HEK293T (cell line): ENCODE measurements at regions not wholly inside any gene's neighbourhood (a gene's known extent, or its start where the extent isn't known, plus 50 kb on each side); places are given as distances from the start of the nearest gene placed in this dataset.

Experiments used
- CTCF ChIA-PET: fragments of 350-600 bp; formaldehyde crosslinking; extraction: SDS; loops from one replicate; lab custom pipeline; 2021; ENCODE audit warnings: antibody characterized with exemption, inconsistent platforms; lab: Yijun Ruan, JAX
- POLR2A ChIA-PET: fragments of 350-600 bp; formaldehyde crosslinking; extraction: SDS; loops from one replicate; lab custom pipeline; 2020; ENCODE audit warnings: antibody characterized with exemption, inconsistent platforms; lab: Yijun Ruan, JAX
- DNase-seq: peaks from one replicate; pipeline ENCODE4 v3.0.0; 2012; ENCODE audit warnings: mixed read lengths; ENCODE audit errors: extremely low spot score
- ARNT ChIP-seq: fragments of 450-650 bp; IDR thresholded peaks from 2 replicates; pipeline ENCODE4 v1.6.1; 2017; ENCODE audit warnings: mild to moderate bottlenecking
- BHLHE40 ChIP-seq: fragments of 450-650 bp; IDR thresholded peaks from 2 replicates; pipeline ENCODE4 v1.6.1; 2016; ENCODE audit warnings: mild to moderate bottlenecking, moderate library complexity, borderline replicate concordance
- CTBP1 ChIP-seq: fragments of 450-650 bp; IDR thresholded peaks from 2 replicates; pipeline ENCODE4 v1.6.1; 2016; ENCODE audit warnings: borderline replicate concordance
- ELF4 ChIP-seq: fragments of 450-650 bp; IDR thresholded peaks from 2 replicates; pipeline ENCODE4 v1.6.1; 2017; ENCODE audit warnings: antibody characterized with exemption
- FOXA1 ChIP-seq: fragments of 450-650 bp; IDR thresholded peaks from 2 replicates; pipeline ENCODE4 v1.6.1; 2016; ENCODE audit warnings: mild to moderate bottlenecking
- FOXK2 ChIP-seq: fragments of 450-650 bp; IDR thresholded peaks from 2 replicates; pipeline ENCODE4 v1.6.1; 2016; ENCODE audit warnings: mild to moderate bottlenecking
- FOXM1 ChIP-seq: fragments of 450-650 bp; IDR thresholded peaks from 2 replicates; pipeline ENCODE4 v1.6.1; 2017; ENCODE audit warnings: mild to moderate bottlenecking, borderline replicate concordance
- HDGF ChIP-seq: fragments of 450-650 bp; IDR thresholded peaks from 2 replicates; pipeline ENCODE4 v1.6.1; 2017; ENCODE audit warnings: antibody characterized with exemption, borderline replicate concordance
- L3MBTL2 ChIP-seq: fragments of 450-650 bp; conservative IDR thresholded peaks from 2 replicates; pipeline ENCODE4 v1.6.1; 2016; ENCODE audit warnings: mild to moderate bottlenecking
- LEF1 ChIP-seq: fragments of 450-650 bp; IDR thresholded peaks from 2 replicates; pipeline ENCODE4 v1.6.1; 2017; ENCODE audit warnings: mild to moderate bottlenecking, borderline replicate concordance
- NFRKB ChIP-seq: fragments of 450-650 bp; IDR thresholded peaks from 2 replicates; pipeline ENCODE4 v1.6.1; 2016; ENCODE audit warnings: mild to moderate bottlenecking, moderate library complexity
- PKNOX1 ChIP-seq: fragments of 450-650 bp; IDR thresholded peaks from 2 replicates; pipeline ENCODE4 v1.6.1; 2016
- SP1 ChIP-seq: fragments of 450-650 bp; IDR thresholded peaks from 2 replicates; pipeline ENCODE4 v1.6.1; 2017
- SUZ12 ChIP-seq: fragments of 450-650 bp; IDR thresholded peaks from 2 replicates; pipeline ENCODE4 v1.6.1; 2016; ENCODE audit warnings: mild to moderate bottlenecking
- TARDBP ChIP-seq: fragments of 450-650 bp; IDR thresholded peaks from 2 replicates; pipeline ENCODE4 v1.6.1; 2016
- ZNF384 ChIP-seq: fragments of 450-650 bp; IDR thresholded peaks from 2 replicates; pipeline ENCODE4 v1.6.1; 2016

- ChIA-PET CTCF (no interaction called here), POLR2A (no interaction called here)
- no peak for DNase-seq
- TF ChIP-seq TARDBP, result no peak
- TF ChIP-seq SP1, result no peak
Observed at GRCh38 chr22:48695251-48695650, 1132.4 kb downstream of the BRD1 start.

- ChIA-PET CTCF (no interaction called here), POLR2A (no interaction called here)
- DNase-seq, result no peak
- TF ChIP-seq HDGF (no peak), CTBP1 (no peak), PKNOX1 (no peak), SUZ12 (no peak), LEF1 (no peak), ZNF384 (no peak), FOXK2 (no peak), BHLHE40 (no peak), FOXA1 (no peak), TARDBP (no peak), FOXM1 (no peak), SP1 (no peak)
Observed at GRCh38 chr22:48694296-48694883, 1133.3 kb downstream of the BRD1 start.

GRCh38 chr22:48693377-48694135 lies 1134.1 kb downstream of the BRD1 start:
- ChIA-PET CTCF (no interaction called here), POLR2A (no interaction called here)
- no peak for DNase-seq
- no peak for TF ChIP-seq HDGF
- TF ChIP-seq TARDBP, result no peak
- no peak for TF ChIP-seq L3MBTL2
- no peak for TF ChIP-seq NFRKB
- TF ChIP-seq FOXK2, result no peak
- no peak for TF ChIP-seq SP1
- no peak for TF ChIP-seq FOXA1
- no peak for TF ChIP-seq SUZ12
- TF ChIP-seq CTBP1, result no peak
- no peak for TF ChIP-seq FOXM1
- TF ChIP-seq ARNT, result no peak

GRCh38 chr22:48692734-48693376 lies 1134.8 kb downstream of the BRD1 start:
- CTCF ChIA-PET, result no interaction called here
- TF ChIP-seq SUZ12, result no peak
- TF ChIP-seq PKNOX1, result no peak
- no peak for TF ChIP-seq FOXK2
- no peak for TF ChIP-seq BHLHE40
- TF ChIP-seq TARDBP, result no peak
- TF ChIP-seq ZNF384, result no peak
- DNase-seq, result no peak
- POLR2A ChIA-PET, result no interaction called here

- ChIA-PET CTCF (no interaction called here), POLR2A (no interaction called here)
- TF ChIP-seq TARDBP, result no peak
- TF ChIP-seq LEF1, result no peak
- no peak for TF ChIP-seq SP1
- TF ChIP-seq FOXA1, result no peak
- TF ChIP-seq BHLHE40, result no peak
- no peak for TF ChIP-seq ZNF384
- TF ChIP-seq ELF4, result no peak
- no peak for TF ChIP-seq FOXK2
- TF ChIP-seq L3MBTL2, result no peak
- TF ChIP-seq HDGF, result no peak
- TF ChIP-seq ARNT, result no peak
- no peak for TF ChIP-seq NFRKB
- TF ChIP-seq CTBP1, result no peak
- TF ChIP-seq PKNOX1, result no peak
- no peak for TF ChIP-seq FOXM1
- no peak for TF ChIP-seq SUZ12
- no peak for DNase-seq
Observed at GRCh38 chr22:48691431-48691851, 1136.2 kb downstream of the BRD1 start.

- DNase-seq, result no peak
- ChIA-PET POLR2A (no interaction called here), CTCF (no interaction called here)
- TF ChIP-seq CTBP1, result no peak
- no peak for TF ChIP-seq FOXK2
- no peak for TF ChIP-seq TARDBP
- no peak for TF ChIP-seq L3MBTL2
- TF ChIP-seq NFRKB, result no peak
- no peak for TF ChIP-seq ARNT
- TF ChIP-seq FOXA1, result no peak
- TF ChIP-seq BHLHE40, result no peak
- no peak for TF ChIP-seq SP1
- TF ChIP-seq FOXM1, result no peak
- no peak for TF ChIP-seq PKNOX1
- no peak for TF ChIP-seq ELF4
- TF ChIP-seq SUZ12, result no peak
- TF ChIP-seq ZNF384, result no peak
- TF ChIP-seq HDGF, result no peak
- no peak for TF ChIP-seq LEF1
Observed at GRCh38 chr22:48690583-48691317, 1136.9 kb downstream of the BRD1 start.
